ENCODE measurements at regions not wholly inside any gene's neighbourhood (a gene's known extent, or its start where the extent isn't known, plus 50 kb on each side); places are given as distances from the start of the nearest gene placed in this dataset.

GRCh38 chr4:107270614-107271013 is 234.5 kb upstream of the DKK2 start:
- no peak for TF ChIP-seq CTCF (IDR thresholded peaks at IDR 0.05; ENCODE audit: extremely low read depth in 1 of 2, insufficient read depth in 1 of 2, low read depth in 1 of 2, low read length in 2 of 2)
- TF ChIP-seq POLR2A (IDR thresholded peaks at IDR 0.05; ENCODE audit: low read depth, low read length): no peak
- no peak for TF ChIP-seq EZH2 (IDR thresholded peaks at IDR 0.05; ENCODE audit: borderline replicate concordance, low read depth, low read length, severe bottlenecking)
